Fibroblast of mammary gland (primary cell): ENCODE measurements at regions not wholly inside any gene's neighbourhood (a gene's known extent, or its start where the extent isn't known, plus 50 kb on each side); places are given as distances from the start of the nearest gene placed in this dataset.

ENCODE experiments used
- DNase-seq: peaks from one replicate; pipeline ENCODE4 v3.0.0-alpha.2; 2010; ENCODE audit warnings: low read depth
- H3K4me3 ChIP-seq: 2 replicates; pipeline ENCODE4 v1.5.1; 2011; ENCODE audit warnings: low read depth, mild to moderate bottlenecking, low read length, moderate library complexity; ENCODE audit not compliant: control insufficient read depth
- TF ChIP-seq, protein P1 (sequence below): conservative IDR thresholded peaks from 2 replicates; pipeline ENCODE4 v1.5.1; 2011; ENCODE audit warnings: low read depth, low read length, inconsistent platforms; ENCODE audit not compliant: control insufficient read depth, insufficient read depth

DNA sequence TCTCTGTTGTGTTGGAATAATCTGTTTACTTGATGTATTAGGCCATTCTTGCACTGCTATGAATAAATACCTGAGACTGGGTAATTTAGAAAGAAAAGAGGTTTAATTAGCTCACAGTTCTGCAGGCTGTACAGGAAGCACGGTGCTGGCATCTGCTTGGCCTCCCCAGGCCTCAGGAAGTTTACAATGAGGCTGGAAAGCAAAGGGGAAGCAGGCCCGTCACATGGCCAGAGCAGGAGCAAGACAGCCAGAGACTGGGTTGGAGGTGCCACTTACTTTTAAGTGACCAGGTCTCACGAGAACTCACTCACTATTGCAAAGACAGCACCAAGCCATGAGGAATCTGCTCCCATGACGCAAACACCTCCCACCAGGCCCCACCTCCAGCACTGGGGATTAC, 50.6 kb upstream of the FUCA2 start:
- H3K4me3 ChIP-seq, result no peak overlapping the region
- no peak for DNase-seq
- TF ChIP-seq, protein P1, sequence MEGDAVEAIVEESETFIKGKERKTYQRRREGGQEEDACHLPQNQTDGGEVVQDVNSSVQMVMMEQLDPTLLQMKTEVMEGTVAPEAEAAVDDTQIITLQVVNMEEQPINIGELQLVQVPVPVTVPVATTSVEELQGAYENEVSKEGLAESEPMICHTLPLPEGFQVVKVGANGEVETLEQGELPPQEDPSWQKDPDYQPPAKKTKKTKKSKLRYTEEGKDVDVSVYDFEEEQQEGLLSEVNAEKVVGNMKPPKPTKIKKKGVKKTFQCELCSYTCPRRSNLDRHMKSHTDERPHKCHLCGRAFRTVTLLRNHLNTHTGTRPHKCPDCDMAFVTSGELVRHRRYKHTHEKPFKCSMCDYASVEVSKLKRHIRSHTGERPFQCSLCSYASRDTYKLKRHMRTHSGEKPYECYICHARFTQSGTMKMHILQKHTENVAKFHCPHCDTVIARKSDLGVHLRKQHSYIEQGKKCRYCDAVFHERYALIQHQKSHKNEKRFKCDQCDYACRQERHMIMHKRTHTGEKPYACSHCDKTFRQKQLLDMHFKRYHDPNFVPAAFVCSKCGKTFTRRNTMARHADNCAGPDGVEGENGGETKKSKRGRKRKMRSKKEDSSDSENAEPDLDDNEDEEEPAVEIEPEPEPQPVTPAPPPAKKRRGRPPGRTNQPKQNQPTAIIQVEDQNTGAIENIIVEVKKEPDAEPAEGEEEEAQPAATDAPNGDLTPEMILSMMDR, result no peak
